Natural killer cell treated with Interleukin-12 subunit alpha and Interleukin-12 subunit beta and Interleukin-15 and Interleukin-18, amount 100 ng/mL, for 72 hours (primary cell): ENCODE measurements at regions not wholly inside any gene's neighbourhood (a gene's known extent, or its start where the extent isn't known, plus 50 kb on each side); places are given as distances from the start of the nearest gene placed in this dataset.
A peak's percentile ranks its signal among the peaks of the same experiment; 100 is the strongest.

Source experiments
- ATAC-seq, 2 donors: fragments of 150-1000 bp; cut with Tn5 transposase in 1 of 2; sonication (Bioruptor Pico), chemical (Tn5 transposase) in 1 of 2; 2 replicates each; pipeline ENCODE4 v1.10.0; 2021
- DNase-seq: peaks from one replicate; pipeline ENCODE4 v3.0.0; 2022; ENCODE audit warnings: low spot score
- H3K27ac Mint-ChIP-seq, 2 donors: 1 replicate in 1 of 2; 2 replicates in 1 of 2; pipeline ENCODE4 v1.8.0; 2022; ENCODE audit warnings: mixed read lengths in 2 of 2, mild to moderate bottlenecking in 1 of 2, moderate library complexity in 1 of 2
- H3K27me3 Mint-ChIP-seq, 2 donors: 1 replicate in 1 of 2; 2 replicates in 1 of 2; pipeline ENCODE4 v1.8.0; 2022; ENCODE audit warnings: mixed read lengths in 2 of 2
- H3K36me3 Mint-ChIP-seq: one replicate; pipeline ENCODE4 v1.8.0; 2022; ENCODE audit warnings: mixed read lengths
- H3K4me1 Mint-ChIP-seq, 2 donors: 1 replicate in 1 of 2; 2 replicates in 1 of 2; pipeline ENCODE4 v1.8.0; 2022; ENCODE audit warnings: low read depth in 2 of 2, mixed read lengths in 2 of 2, mild to moderate bottlenecking in 1 of 2
- H3K4me3 Mint-ChIP-seq: one replicate; pipeline ENCODE4 v1.8.0; 2022; ENCODE audit warnings: mixed read lengths
- H3K9me3 Mint-ChIP-seq: 2 replicates; pipeline ENCODE4 v1.8.0; 2022; ENCODE audit warnings: mixed read lengths

GRCh38 chr10:3867454-3868270, 82.7 kb upstream of the KLF6 start:
- H3K9me3 Mint-ChIP-seq, result no peaks in the 10 kb centered on the region
- no peaks in the 10 kb centered on the region for H3K36me3 Mint-ChIP-seq
- DNase-seq (no peak), ATAC-seq (peak in 1 of 2 donors; percentile 66)
- H3K4me3 Mint-ChIP-seq, result no peak overlapping the region
- no peaks in the 10 kb centered on the region for H3K27me3 Mint-ChIP-seq
- H3K4me1 Mint-ChIP-seq, result peaks cover 25 to 40% of the 10 kb centered on the region in 2 donors
- H3K27ac Mint-ChIP-seq, result peak overlapping the region; percentile 45 to 80

GRCh38 chr10:3866332-3866731, 81.3 kb upstream of the KLF6 start:
- H3K9me3 Mint-ChIP-seq, result no peaks in the 10 kb centered on the region
- ATAC-seq, result peak in 1 of 2 donors; percentile 65
- no peak for DNase-seq
- peak overlapping the region; percentile 45 to 80 for H3K27ac Mint-ChIP-seq
- H3K36me3 Mint-ChIP-seq, result no peaks in the 10 kb centered on the region
- H3K4me1 Mint-ChIP-seq, result peaks cover 25 to 40% of the 10 kb centered on the region in 2 donors
- H3K4me3 Mint-ChIP-seq, result peak overlapping the region; percentile 27
- no peaks in the 10 kb centered on the region for H3K27me3 Mint-ChIP-seq

GRCh38 chr10:3865565-3865964, 80.6 kb upstream of the KLF6 start:
- DNase-seq, result no peak
- Mint-ChIP-seq H3K36me3 (no peaks in the 10 kb centered on the region), H3K4me1 (peaks cover 25 to 40% of the 10 kb centered on the region in 2 donors), H3K9me3 (no peaks in the 10 kb centered on the region), H3K27ac (peak overlapping the region; percentile 45 to 80), H3K4me3 (peak overlapping the region; percentile 27), H3K27me3 (no peaks in the 10 kb centered on the region)
- peak in 1 of 2 donors; percentile 48 for ATAC-seq

GRCh38 chr10:3861795-3862194, 76.8 kb upstream of the KLF6 start:
- Mint-ChIP-seq H3K27ac (peak overlapping the region in 1 of 2 donors; percentile 65), H3K4me1 (peaks cover 19 to 21% of the 10 kb centered on the region in 2 donors), H3K27me3 (no peaks in the 10 kb centered on the region), H3K4me3 (no peak overlapping the region), H3K9me3 (no peaks in the 10 kb centered on the region), H3K36me3 (no peaks in the 10 kb centered on the region)
- ATAC-seq (no peak), DNase-seq (no peak)

GRCh38 chr10:3858051-3858845, 73.2 kb upstream of the KLF6 start:
- no peak overlapping the region for H3K4me3 Mint-ChIP-seq
- H3K27ac Mint-ChIP-seq, result peak overlapping the region in 1 of 2 donors; percentile 21
- no peaks in the 10 kb centered on the region for H3K36me3 Mint-ChIP-seq
- ATAC-seq (no peak), DNase-seq (no peak)
- H3K27me3 Mint-ChIP-seq, result no peaks in the 10 kb centered on the region
- H3K4me1 Mint-ChIP-seq, result peaks cover 0 to 16% of the 10 kb centered on the region in 2 donors
- H3K9me3 Mint-ChIP-seq, result no peaks in the 10 kb centered on the region

- no peak for ATAC-seq
- H3K4me3 Mint-ChIP-seq, result no peak overlapping the region
- DNase-seq, result no peak
- H3K36me3 Mint-ChIP-seq, result no peaks in the 10 kb centered on the region
- H3K4me1 Mint-ChIP-seq, result peaks cover 1 to 18% of the 10 kb centered on the region in 2 donors
- no peaks in the 10 kb centered on the region for H3K9me3 Mint-ChIP-seq
- peak overlapping the region in 1 of 2 donors; percentile 21 for H3K27ac Mint-ChIP-seq
- H3K27me3 Mint-ChIP-seq, result no peaks in the 10 kb centered on the region
Measured at GRCh38 chr10:3857318-3857717, 72.3 kb upstream of the KLF6 start.

GRCh38 chr10:3856593-3856992, 71.6 kb upstream of the KLF6 start:
- no peak for ATAC-seq
- Mint-ChIP-seq H3K27me3 (no peaks in the 10 kb centered on the region), H3K27ac (peak overlapping the region; percentile 5 to 72), H3K4me1 (peaks cover 8 to 20% of the 10 kb centered on the region in 2 donors), H3K9me3 (no peaks in the 10 kb centered on the region), H3K4me3 (no peak overlapping the region), H3K36me3 (no peaks in the 10 kb centered on the region)
- no peak for DNase-seq

GRCh38 chr10:3853547-3854303, 68.7 kb upstream of the KLF6 start:
- peaks cover 22 to 34% of the 10 kb centered on the region in 2 donors for H3K4me1 Mint-ChIP-seq
- no peak for DNase-seq
- H3K4me3 Mint-ChIP-seq, result peak overlapping the region; percentile 28
- no peaks in the 10 kb centered on the region for H3K27me3 Mint-ChIP-seq
- no peaks in the 10 kb centered on the region for H3K36me3 Mint-ChIP-seq
- no peaks in the 10 kb centered on the region for H3K9me3 Mint-ChIP-seq
- ATAC-seq, result no peak
- peak overlapping the region; percentile 97 to 100 for H3K27ac Mint-ChIP-seq

GRCh38 chr10:3853016-3853415, 68.0 kb upstream of the KLF6 start:
- Mint-ChIP-seq H3K36me3 (no peaks in the 10 kb centered on the region), H3K27ac (peak overlapping the region; percentile 97 to 100), H3K4me3 (peak overlapping the region; percentile 85), H3K9me3 (no peaks in the 10 kb centered on the region), H3K4me1 (peaks cover 22 to 34% of the 10 kb centered on the region in 2 donors), H3K27me3 (no peaks in the 10 kb centered on the region)
- DNase-seq (no peak), ATAC-seq (no peak)

GRCh38 chr10:3852147-3852904, 67.3 kb upstream of the KLF6 start:
- Mint-ChIP-seq H3K9me3 (no peaks in the 10 kb centered on the region), H3K4me3 (peak overlapping the region; percentile 85), H3K36me3 (no peaks in the 10 kb centered on the region), H3K27ac (peak overlapping the region; percentile 97 to 100), H3K4me1 (peaks cover 22 to 34% of the 10 kb centered on the region in 2 donors), H3K27me3 (no peaks in the 10 kb centered on the region)
- ATAC-seq (peak; percentile 92 to 94), DNase-seq (no peak)

- Mint-ChIP-seq H3K36me3 (no peaks in the 10 kb centered on the region), H3K4me3 (peak overlapping the region; percentile 85), H3K27ac (peak overlapping the region; percentile 97 to 100), H3K9me3 (no peaks in the 10 kb centered on the region), H3K4me1 (peaks cover 22 to 31% of the 10 kb centered on the region in 2 donors), H3K27me3 (no peaks in the 10 kb centered on the region)
- ATAC-seq (peak; percentile 17 to 46), DNase-seq (no peak)
Measured at GRCh38 chr10:3850999-3851937, 66.3 kb upstream of the KLF6 start.
